ENCODE measurements at regions not wholly inside any gene's neighbourhood (a gene's known extent, or its start where the extent isn't known, plus 50 kb on each side); places are given as distances from the start of the nearest gene placed in this dataset.

GRCh38 chr15:23897091-23897490 is 210.0 kb upstream of the NDN start:
- Histone ChIP-seq H3K79me2 (ENCODE audit: control insufficient read depth, insufficient read depth, low read length) (no peaks in the 10 kb centered on the region), H4K20me1 (ENCODE audit: control insufficient read depth, insufficient read depth) (no peaks in the 10 kb centered on the region), H3K9ac (ENCODE audit: control insufficient read depth, insufficient read depth, low read length) (no peak overlapping the region), H3K4me2 (ENCODE audit: control insufficient read depth, insufficient read depth) (no peak overlapping the region), H3K27ac (ENCODE audit: control insufficient read depth, insufficient read depth) (no peak overlapping the region), H3K27me3 (replicated peaks in 1 of 2; ENCODE audit: control insufficient read depth in 2 of 2, insufficient read depth in 2 of 2, low read length in 1 of 2) (no peaks in the 10 kb centered on the region), H3K4me3 (no peak overlapping the region), H3K9me3 (replicated peaks; ENCODE audit: control insufficient read depth, insufficient read depth, low read length) (no peaks in the 10 kb centered on the region), H3K36me3 (ENCODE audit: control insufficient read depth in 2 of 2, insufficient read depth in 2 of 2, low read length in 1 of 2) (no peaks in the 10 kb centered on the region), H2AFZ (ENCODE audit: control insufficient read depth, low read depth, low read length) (no peak overlapping the region), H3K4me1 (ENCODE audit: control insufficient read depth, insufficient read depth, low read length) (no peaks in the 10 kb centered on the region)
- 12% methylated on average over 6 of the region's 6 CpGs for WGBS (ENCODE audit: insufficient coverage, insufficient replicate concordance, low lambda C conversion rate, missing lambda C conversion rate)
- POLR2A ChIA-PET, result no interaction called here
- FAIRE-seq (no peak), ATAC-seq (no peak), DNase-seq (ENCODE audit: low read depth, low spot score) (no peak)
- intact Hi-C loops (cut with micrococcal nuclease; ENCODE audit: unreplicated experiment) (no loop called here), in situ Hi-C loops (cut with MboI) (no loop called here)
- RAD21 ChIA-PET (ENCODE audit: unreplicated experiment), result no interaction called here
- CTCF ChIA-PET, result no interaction called here
- SMC1A ChIA-PET (ENCODE audit: uncharacterized antibody, unreplicated experiment), result no interaction called here
- TF ChIP-seq E2F8 (IDR thresholded peaks at IDR 0.05; ENCODE audit: low read depth, partially characterized antibody) (no peak), ZSCAN29 (IDR thresholded peaks at IDR 0.05) (no peak), NFIC (IDR thresholded peaks at IDR 0.05; ENCODE audit: low read depth, low read length) (no peak), POLR2AphosphoS5 (IDR thresholded peaks at IDR 0.05; ENCODE audit: low read length) (no peak), PML (IDR thresholded peaks at IDR 0.05; ENCODE audit: low read length) (no peak), CBX3 (IDR thresholded peaks at IDR 0.05; ENCODE audit: borderline replicate concordance, low read depth) (no peak), PAX5 (IDR thresholded peaks at IDR 0.05; ENCODE audit: borderline replicate concordance, low read depth, low read length) (no peak), MTA2 (IDR thresholded peaks at IDR 0.05; ENCODE audit: low read depth) (no peak), SUPT20H (IDR thresholded peaks at IDR 0.05; ENCODE audit: borderline replicate concordance, control insufficient read depth, low read depth, low read length) (no peak), ZNF217 (IDR thresholded peaks at IDR 0.05) (no peak)
- BruUV-seq (replicated peaks), result no TSS peak

Measured in GM12878 (cell line).